HTR-8/SVneo (cell line): ENCODE measurements at regions not wholly inside any gene's neighbourhood (a gene's known extent, or its start where the extent isn't known, plus 50 kb on each side); places are given as distances from the start of the nearest gene placed in this dataset.
"Not testable (repeated sequence)": the region's sequence is repeated elsewhere in the genome, so short reads cannot be mapped to it uniquely, and the experiment has no call there.

Experiments
- DNase-seq: peaks from one replicate; pipeline ENCODE4 v3.0.0; 2011; ENCODE audit warnings: low spot score, mixed read lengths; ENCODE audit not compliant: insufficient read length
- FAIRE-seq: peaks from 2 replicates; lab custom pipeline; 2011; peaks lifted over from hg19 to GRCh38; lab: Jason Lieb, UNC

- FAIRE-seq (no peak), DNase-seq (no peak)
Observed at GRCh38 chr1:199447906-199448305, 579.6 kb upstream of the NR5A2 start.

DNA sequence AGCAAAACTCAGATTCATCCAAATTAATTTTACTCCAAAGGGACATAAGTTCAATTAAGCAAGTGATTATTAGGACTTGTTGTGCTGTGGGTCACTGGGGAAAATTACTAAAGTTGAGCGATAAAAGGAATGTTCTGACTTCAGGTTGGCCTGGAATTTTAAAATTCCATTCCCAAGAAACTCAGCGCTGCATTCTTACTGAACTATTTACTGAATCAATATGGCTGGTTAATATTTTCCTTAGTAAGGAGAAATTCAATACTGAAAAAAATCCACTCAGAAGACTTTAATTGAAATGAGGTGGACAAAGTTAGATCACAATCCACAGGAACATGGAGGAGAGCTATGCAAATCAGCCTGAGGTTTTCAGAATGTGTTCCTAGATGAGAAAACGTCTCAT is 578.9 kb upstream of the NR5A2 start:
- DNase-seq (no peak), FAIRE-seq (no peak)

- DNase-seq: no peak
- FAIRE-seq: no peak
Observed at GRCh38 chr1:199449221-199449620, 578.3 kb upstream of the NR5A2 start.

DNA sequence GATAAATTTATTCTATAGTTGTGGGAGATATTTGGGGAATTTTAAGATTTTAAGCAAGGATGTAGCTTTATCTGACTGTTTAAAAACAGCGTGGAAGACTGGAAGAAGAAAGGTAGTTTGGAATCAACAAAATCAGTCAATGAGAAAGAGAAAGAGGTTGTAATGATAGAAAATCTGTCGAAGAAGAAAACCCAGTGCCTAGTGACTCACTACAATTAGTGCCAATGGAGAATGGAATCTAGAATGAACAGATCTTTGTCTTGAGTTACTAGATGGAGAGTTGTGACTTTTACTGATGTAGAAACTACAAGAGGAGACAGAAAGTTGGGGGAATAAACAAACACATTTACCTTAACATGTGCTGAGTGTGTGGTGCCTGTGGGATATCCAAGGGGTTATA is 577.8 kb upstream of the NR5A2 start:
- DNase-seq: no peak
- FAIRE-seq: no peak

- DNase-seq (no peak), FAIRE-seq (no peak)
Observed at GRCh38 chr1:199452627-199453026, 574.9 kb upstream of the NR5A2 start.

DNA sequence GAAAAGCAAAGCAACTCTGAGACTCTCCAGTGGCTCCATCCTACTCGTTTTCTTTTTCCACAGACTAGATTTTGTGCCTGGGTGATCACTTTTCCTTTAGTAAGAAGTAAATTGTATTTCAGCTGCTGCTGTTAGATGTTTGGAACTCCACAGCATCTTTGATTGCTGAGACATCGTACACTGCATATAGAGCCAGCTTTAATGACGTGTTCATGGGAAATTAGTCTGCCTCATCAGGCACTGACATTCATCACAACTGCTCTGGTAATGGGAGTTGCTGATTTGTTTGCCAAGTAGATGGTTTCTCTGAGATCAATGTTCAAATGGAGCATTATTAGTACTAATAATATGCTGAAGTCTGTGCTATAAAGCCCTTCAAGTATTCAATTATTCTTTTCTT is 573.8 kb upstream of the NR5A2 start:
- DNase-seq: no peak
- no peak for FAIRE-seq

DNA sequence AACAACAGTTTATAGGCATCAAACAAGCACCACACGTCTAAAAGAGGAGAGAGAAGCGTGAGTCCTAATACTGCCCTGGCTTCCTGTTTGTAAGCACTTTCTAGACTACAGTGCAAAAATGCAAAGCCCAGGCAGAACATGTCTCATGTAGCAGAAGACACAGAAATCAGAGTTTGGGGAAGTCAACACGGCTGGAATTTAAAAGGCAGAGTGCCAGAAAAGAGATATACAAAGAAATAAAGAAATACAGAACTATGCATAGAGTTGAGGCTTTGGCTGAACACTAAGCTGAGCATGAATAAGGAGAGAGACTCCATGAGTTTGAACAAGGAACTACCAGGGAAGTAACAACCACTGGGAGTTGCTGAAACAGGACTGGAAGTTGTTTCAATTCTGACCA is 566.6 kb upstream of the NR5A2 start:
- DNase-seq (no peak), FAIRE-seq (no peak)

- DNase-seq (peak; percentile 10), FAIRE-seq (no peak)
Observed at GRCh38 chr1:199463521-199464127, 563.9 kb upstream of the NR5A2 start.

DNA sequence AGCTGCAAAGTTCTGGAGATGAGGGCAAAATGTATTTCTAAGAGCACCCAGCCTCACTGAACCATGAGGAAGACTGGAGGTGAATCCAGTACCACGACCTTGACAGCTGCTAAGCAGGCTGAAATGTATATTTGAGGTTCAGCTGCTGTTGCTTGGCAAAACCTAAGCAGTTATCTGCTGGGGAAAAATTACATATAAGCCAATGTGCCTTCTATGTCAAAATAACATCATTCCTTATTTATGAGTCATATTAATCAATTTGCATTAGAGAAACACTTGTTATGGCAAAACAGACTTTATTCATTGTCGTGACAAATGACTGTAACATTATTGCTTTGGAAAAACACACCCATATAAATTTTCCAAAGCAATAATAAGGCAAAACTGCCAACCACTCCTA is 560.5 kb upstream of the NR5A2 start:
- no peak for FAIRE-seq
- DNase-seq: no peak

- FAIRE-seq (no peak), DNase-seq (no peak)
Observed at GRCh38 chr1:199472018-199472417, 555.5 kb upstream of the NR5A2 start.

- FAIRE-seq (no peak), DNase-seq (no peak)
Observed at GRCh38 chr1:199472978-199473377, 554.5 kb upstream of the NR5A2 start.

DNA sequence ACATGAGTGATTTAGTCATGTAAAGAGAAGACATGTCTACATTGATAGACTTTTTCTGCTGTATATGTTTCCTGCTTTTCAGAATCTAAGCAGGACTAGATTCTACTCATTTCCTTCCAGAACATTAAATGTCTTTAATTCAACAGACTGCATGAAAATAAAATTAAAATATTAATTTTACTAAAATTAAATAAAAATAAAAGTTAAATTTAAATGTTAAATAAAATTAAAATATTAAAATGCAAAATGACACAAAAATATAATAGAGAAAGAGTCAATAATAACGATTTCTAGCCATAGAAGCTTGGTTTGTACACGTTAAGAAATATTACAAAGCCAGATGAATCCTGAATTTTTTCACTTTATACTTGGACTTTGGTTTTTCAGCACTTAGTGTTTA is 552.8 kb upstream of the NR5A2 start:
- no peak for DNase-seq
- FAIRE-seq: no peak

- DNase-seq: no peak
- no peak for FAIRE-seq
Observed at GRCh38 chr1:199482426-199482825, 545.1 kb upstream of the NR5A2 start.

DNA sequence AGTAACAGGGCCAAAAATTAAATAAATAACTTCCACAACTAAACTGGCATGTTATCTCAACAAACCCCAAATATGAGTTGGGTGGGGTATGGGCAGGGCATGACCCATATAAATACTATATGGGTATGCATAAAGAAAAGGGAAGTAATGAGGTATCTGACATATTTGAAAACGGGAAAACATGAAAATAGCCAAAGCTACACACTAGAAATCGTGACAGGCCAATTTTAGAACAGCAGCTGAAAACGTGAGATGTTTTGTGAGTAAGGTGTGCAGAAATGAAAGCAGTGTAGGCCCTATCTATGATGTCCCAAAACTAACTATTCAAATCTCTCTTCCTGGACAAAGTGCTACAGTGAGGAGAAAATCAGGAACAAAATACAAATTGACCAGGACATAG is 537.9 kb upstream of the NR5A2 start:
- FAIRE-seq (no peak), DNase-seq (no peak)

- FAIRE-seq (no peak), DNase-seq (peak; percentile 47)
Observed at GRCh38 chr1:199490769-199491527, 536.6 kb upstream of the NR5A2 start.

DNA sequence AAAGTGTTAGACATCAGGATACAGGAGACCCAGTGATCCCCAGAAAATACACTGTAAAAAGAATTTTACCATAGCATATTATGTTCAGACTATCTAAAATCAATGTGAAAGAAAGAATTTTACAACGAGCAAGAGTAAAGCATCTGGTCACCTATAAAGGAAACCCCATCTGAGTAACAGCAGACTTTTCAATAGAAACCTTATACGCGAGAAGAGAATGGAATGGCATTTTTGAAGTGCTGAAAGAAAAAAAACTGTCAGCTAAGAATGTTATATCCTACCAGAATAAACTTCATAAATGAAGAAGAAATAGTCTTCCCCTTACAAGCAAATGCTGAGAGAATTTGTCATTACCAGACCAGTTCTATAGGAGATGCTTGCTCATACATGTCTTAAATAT is 532.1 kb upstream of the NR5A2 start:
- FAIRE-seq: no peak
- DNase-seq: no peak

- not testable (repeated sequence) for FAIRE-seq, DNase-seq
Observed at GRCh38 chr1:199498802-199499201, 528.7 kb upstream of the NR5A2 start.

GRCh38 chr1:199508072-199508471 is 519.4 kb upstream of the NR5A2 start:
- FAIRE-seq: no peak

DNA sequence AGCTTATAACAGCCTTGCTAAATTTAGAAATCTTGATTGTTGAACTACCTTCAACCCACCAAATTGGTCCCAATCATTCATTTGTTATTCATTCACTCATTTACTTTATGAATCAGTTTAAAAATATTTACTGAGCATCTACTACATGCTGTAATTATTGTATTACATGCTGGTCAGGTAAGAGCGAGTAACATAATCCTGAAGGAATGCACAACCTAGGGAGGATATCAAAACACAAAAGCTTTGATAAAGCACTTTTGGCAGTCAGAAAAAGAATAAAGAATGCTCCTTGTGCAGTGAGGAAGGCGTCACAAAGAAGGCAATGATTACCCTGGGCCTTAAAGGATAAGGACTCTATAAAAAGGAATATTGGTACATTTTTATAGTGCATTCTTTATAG is 518.9 kb upstream of the NR5A2 start:
- FAIRE-seq: no peak
- no peak for DNase-seq

More at GRCh38 chr1:199508072-199508471, 519.4 kb upstream of the NR5A2 start:
- no peak for DNase-seq

DNA sequence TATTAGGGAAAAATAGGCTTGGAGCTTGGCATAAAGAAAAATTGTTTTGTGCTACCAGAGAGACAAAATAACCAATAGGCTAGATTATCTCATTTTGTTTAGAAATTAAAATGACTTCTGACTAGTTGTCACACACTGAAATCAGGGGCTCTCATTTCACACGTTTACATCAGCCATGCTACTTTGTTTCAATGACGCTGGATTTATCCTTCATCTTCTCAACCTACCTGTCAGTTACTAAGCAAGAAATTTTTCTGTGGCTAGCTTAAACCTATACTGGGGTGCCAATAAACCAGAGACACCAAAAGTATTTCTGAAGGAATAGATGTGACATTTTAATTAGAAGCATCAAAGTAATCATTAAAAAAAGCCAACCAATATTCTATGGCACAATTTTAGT is 518.1 kb upstream of the NR5A2 start:
- no peak for FAIRE-seq
- DNase-seq: no peak

GRCh38 chr1:199510314-199510713 is 517.2 kb upstream of the NR5A2 start:
- DNase-seq: no peak
- no peak for FAIRE-seq
